Mesenteric fat pad (tissue), 1 donor: ENCODE measurements at regions not wholly inside any gene's neighbourhood (a gene's known extent, or its start where the extent isn't known, plus 50 kb on each side); places are given as distances from the start of the nearest gene placed in this dataset.

Experiments
- DNase-seq: peaks from one replicate; pipeline ENCODE4 v3.0.0-alpha.2; 2020; ENCODE audit warnings: low spot score
- donor health status: DM: yes; HTN: yes; CAD: no.

GRCh38 chr4:189071241-189071640, 869.4 kb upstream of the FRG1 start:
- DNase-seq, result no peak

GRCh38 chr4:189073739-189074138, 866.9 kb upstream of the FRG1 start:
- no peak for DNase-seq

GRCh38 chr4:189081826-189082225, 858.8 kb upstream of the FRG1 start:
- no peak for DNase-seq

- no peak for DNase-seq
Observed at GRCh38 chr4:189083769-189084168, 856.9 kb upstream of the FRG1 start.

- DNase-seq, result no peak
Observed at GRCh38 chr4:189084671-189085070, 856.0 kb upstream of the FRG1 start.

- no peak for DNase-seq
Observed at GRCh38 chr4:189087971-189088370, 852.7 kb upstream of the FRG1 start.

GRCh38 chr4:189088780-189089179, 851.9 kb upstream of the FRG1 start:
- DNase-seq, result no peak

GRCh38 chr4:189090174-189090814, 850.4 kb upstream of the FRG1 start:
- no peak for DNase-seq

- no peak for DNase-seq
Observed at GRCh38 chr4:189092581-189092980, 848.1 kb upstream of the FRG1 start.

GRCh38 chr4:189096108-189096507, 844.6 kb upstream of the FRG1 start:
- DNase-seq, result no peak

GRCh38 chr4:189096717-189097116, 844.0 kb upstream of the FRG1 start:
- DNase-seq, result no peak

- no peak for DNase-seq
Observed at GRCh38 chr4:189098932-189099696, 841.6 kb upstream of the FRG1 start.

- no peak for DNase-seq
Observed at GRCh38 chr4:189113389-189113888, 827.2 kb upstream of the FRG1 start.

- DNase-seq, result no peak
Observed at GRCh38 chr4:189117426-189117825, 823.2 kb upstream of the FRG1 start.

- DNase-seq, result no peak
Observed at GRCh38 chr4:189121336-189121735, 819.3 kb upstream of the FRG1 start.

GRCh38 chr4:189124149-189124758, 816.4 kb upstream of the FRG1 start:
- no peak for DNase-seq

GRCh38 chr4:189124791-189125190, 815.9 kb upstream of the FRG1 start:
- DNase-seq, result no peak

GRCh38 chr4:189126040-189126439, 814.6 kb upstream of the FRG1 start:
- DNase-seq, result no peak

GRCh38 chr4:189128341-189128740, 812.3 kb upstream of the FRG1 start:
- DNase-seq, result no peak

- no peak for DNase-seq
Observed at GRCh38 chr4:189129044-189129694, 811.5 kb upstream of the FRG1 start.

GRCh38 chr4:189131118-189131517, 809.6 kb upstream of the FRG1 start:
- DNase-seq, result no peak

- DNase-seq, result no peak
Observed at GRCh38 chr4:189136462-189136861, 804.2 kb upstream of the FRG1 start.
